Fibroblast of lung (primary cell): ENCODE measurements at regions not wholly inside any gene's neighbourhood (a gene's known extent, or its start where the extent isn't known, plus 50 kb on each side); places are given as distances from the start of the nearest gene placed in this dataset.

Experiments
- DNase-seq, 2 donors: peaks; one replicate each; pipeline versions ENCODE4 v3.0.0 to v3.0.0-alpha.2; 2010; ENCODE audit warnings: low read depth in 2 of 2
- H2AFZ ChIP-seq: 2 replicates; pipeline ENCODE4 v1.5.1; 2012; ENCODE audit warnings: low read length, control low read depth, inconsistent platforms
- H3K27ac ChIP-seq: 2 replicates; pipeline ENCODE4 v1.5.1; 2011; ENCODE audit warnings: low read length, control low read depth; ENCODE audit not compliant: insufficient read depth
- H3K27me3 ChIP-seq: 2 replicates; pipeline ENCODE4 v1.5.1; 2011; ENCODE audit warnings: mild to moderate bottlenecking, low read length; ENCODE audit not compliant: control insufficient read depth, insufficient read depth
- H3K36me3 ChIP-seq: 2 replicates; pipeline ENCODE4 v1.5.1; 2011; ENCODE audit warnings: low read length; ENCODE audit not compliant: control insufficient read depth, insufficient read depth
- H3K4me1 ChIP-seq: 2 replicates; pipeline ENCODE4 v1.5.1; 2011; ENCODE audit warnings: low read length; ENCODE audit not compliant: control insufficient read depth, insufficient read depth; ENCODE audit errors: extremely low read depth
- H3K4me2 ChIP-seq: 2 replicates; pipeline ENCODE4 v1.5.1; 2011; ENCODE audit warnings: low read length, control low read depth; ENCODE audit not compliant: insufficient read depth; ENCODE audit errors: extremely low read depth
- H3K4me3 ChIP-seq, 4 experiments: fragments of 200-600 bp in 1 of 4; sonication (generic) in 1 of 4; replicated peaks in 1 of 4; 2 replicates each; pipeline ENCODE4 v1.5.1; 2011 to 2016; ENCODE audit warnings: low read length in 4 of 4, low read depth in 3 of 4, mild to moderate bottlenecking in 3 of 4, control low read depth in 2 of 4, inconsistent platforms in 1 of 4, mixed read lengths in 1 of 4; ENCODE audit not compliant: insufficient read depth in 1 of 4; ENCODE audit errors: control extremely low read depth in 1 of 4
- H3K79me2 ChIP-seq: 2 replicates; pipeline ENCODE4 v1.5.1; 2012; ENCODE audit warnings: mild to moderate bottlenecking, low read length, inconsistent platforms; ENCODE audit not compliant: control insufficient read depth, insufficient read depth
- H3K9ac ChIP-seq: 2 replicates; pipeline ENCODE4 v1.5.1; 2011; ENCODE audit warnings: mild to moderate bottlenecking, low read length, control low read depth; ENCODE audit not compliant: insufficient read depth
- H3K9me3 ChIP-seq: 2 replicates; pipeline ENCODE4 v1.5.1; 2012; ENCODE audit warnings: low read depth, low read length; ENCODE audit not compliant: control insufficient read depth, insufficient read depth
- H4K20me1 ChIP-seq: 2 replicates; pipeline ENCODE4 v1.5.1; 2011; ENCODE audit warnings: low read length; ENCODE audit not compliant: control insufficient read depth, insufficient read depth; ENCODE audit errors: extremely low read depth
- CTCF ChIP-seq, 2 donors: IDR thresholded peaks in 1 of 2; conservative IDR thresholded peaks in 1 of 2; 1 replicate in 1 of 2; 2 replicates in 1 of 2; pipeline ENCODE4 v1.5.1; 2011 to 2012; ENCODE audit warnings: low read length in 2 of 2, control low read depth in 1 of 2, inconsistent platforms in 1 of 2, low read depth in 1 of 2, mild to moderate bottlenecking in 1 of 2
- EZH2 ChIP-seq: IDR thresholded peaks from 2 replicates; pipeline ENCODE4 v1.5.1; 2012; ENCODE audit warnings: low read length, control low read depth, mild to moderate bottlenecking; ENCODE audit errors: missing control alignments

- no peak for DNase-seq
- TF ChIP-seq EZH2 (no peak), CTCF (conservative IDR thresholded peaks at IDR 0.05 in 1 of 2, IDR thresholded peaks at IDR 0.05 in 1 of 2; ENCODE audit: low read depth in 1 of 2, low read length in 2 of 2) (no peak)
- Histone ChIP-seq H2AFZ (no peak overlapping the region), H3K4me3 (no peak overlapping the region), H4K20me1 (no peaks in the 10 kb centered on the region), H3K4me1 (no peaks in the 10 kb centered on the region), H3K9me3 (no peaks in the 10 kb centered on the region), H3K27me3 (no peaks in the 10 kb centered on the region), H3K9ac (no peak overlapping the region), H3K4me2 (no peak overlapping the region), H3K36me3 (no peaks in the 10 kb centered on the region), H3K27ac (no peak overlapping the region), H3K79me2 (no peaks in the 10 kb centered on the region)
Observed at GRCh38 chr11:15748132-15748531, 608.2 kb downstream of the SOX6 start.

GRCh38 chr11:15748741-15749140 lies 607.6 kb downstream of the SOX6 start:
- no peak for DNase-seq
- Histone ChIP-seq H3K79me2 (no peaks in the 10 kb centered on the region), H3K36me3 (no peaks in the 10 kb centered on the region), H2AFZ (no peak overlapping the region), H3K4me1 (no peaks in the 10 kb centered on the region), H3K9me3 (no peaks in the 10 kb centered on the region), H3K4me2 (no peak overlapping the region), H4K20me1 (no peaks in the 10 kb centered on the region), H3K9ac (no peak overlapping the region), H3K27me3 (no peaks in the 10 kb centered on the region), H3K27ac (no peak overlapping the region), H3K4me3 (no peak overlapping the region)
- TF ChIP-seq CTCF (conservative IDR thresholded peaks at IDR 0.05 in 1 of 2, IDR thresholded peaks at IDR 0.05 in 1 of 2; ENCODE audit: low read depth in 1 of 2, low read length in 2 of 2) (no peak), EZH2 (no peak)

- Histone ChIP-seq H2AFZ (no peak overlapping the region), H3K27ac (no peak overlapping the region), H3K36me3 (no peaks in the 10 kb centered on the region), H3K9ac (no peak overlapping the region), H3K4me1 (no peaks in the 10 kb centered on the region), H3K27me3 (no peaks in the 10 kb centered on the region), H3K79me2 (no peaks in the 10 kb centered on the region), H3K9me3 (no peaks in the 10 kb centered on the region), H4K20me1 (no peaks in the 10 kb centered on the region), H3K4me2 (no peak overlapping the region), H3K4me3 (no peak overlapping the region)
- no peak for DNase-seq
- TF ChIP-seq CTCF (conservative IDR thresholded peaks at IDR 0.05 in 1 of 2, IDR thresholded peaks at IDR 0.05 in 1 of 2; ENCODE audit: low read depth in 1 of 2, low read length in 2 of 2) (no peak), EZH2 (no peak)
Observed at GRCh38 chr11:15750535-15751308, 605.6 kb downstream of the SOX6 start.
